GM12892 (cell line): ENCODE measurements at regions not wholly inside any gene's neighbourhood (a gene's known extent, or its start where the extent isn't known, plus 50 kb on each side); places are given as distances from the start of the nearest gene placed in this dataset.

Source experiments
- POLR2A ChIP-seq: IDR thresholded peaks from 2 replicates; pipeline ENCODE4 v1.6.1; 2011; ENCODE audit warnings: low read depth, low read length, control low read depth
- POLR2AphosphoS5 ChIP-seq: IDR thresholded peaks from 2 replicates; pipeline ENCODE4 v1.6.1; 2011; ENCODE audit warnings: low read depth, low read length, control low read depth
- TAF1 ChIP-seq: IDR thresholded peaks from 2 replicates; pipeline ENCODE4 v1.6.1; 2011; ENCODE audit warnings: low read depth, mild to moderate bottlenecking, control low read depth, low read length, borderline replicate concordance

GRCh38 chr1:99123936-99124335 is 119.3 kb upstream of the PLPPR5 start:
- TF ChIP-seq POLR2A = no peak
- TF ChIP-seq POLR2AphosphoS5 = no peak
- TF ChIP-seq TAF1 = no peak
